ENCODE measurements at regions not wholly inside any gene's neighbourhood (a gene's known extent, or its start where the extent isn't known, plus 50 kb on each side); places are given as distances from the start of the nearest gene placed in this dataset.
"Not testable (repeated sequence)": the region's sequence is repeated elsewhere in the genome, so short reads cannot be mapped to it uniquely, and the experiment has no call there.

DNA sequence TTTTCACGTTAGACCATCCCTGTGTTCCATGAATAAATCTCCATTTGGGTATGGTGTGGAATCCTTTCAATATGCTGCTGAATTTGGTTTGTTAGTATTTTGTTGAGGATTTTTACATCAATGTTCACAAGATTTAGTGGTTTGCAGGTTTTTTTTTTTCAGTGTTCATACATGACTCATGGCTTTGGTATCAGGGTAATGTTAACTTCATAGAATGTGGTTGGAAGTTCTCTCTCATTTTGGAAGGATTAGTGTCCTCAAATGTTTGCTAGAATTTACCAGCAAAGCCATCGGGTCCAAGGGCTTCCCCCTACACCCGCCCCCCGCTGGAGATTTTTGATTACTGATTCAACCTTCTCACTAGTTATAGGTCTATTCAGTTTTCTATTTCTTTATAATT is 398.0 kb downstream of the NXPH1 start:
- peak in 1 of 2 donors; percentile 2 for DNase-seq (ENCODE audit: low read depth in 2 of 2)
- no peak overlapping the region for H3K4me3 ChIP-seq (replicated peaks in 1 of 2; ENCODE audit: low read depth in 2 of 2, low read length in 2 of 2)
- TF ChIP-seq, protein P1, sequence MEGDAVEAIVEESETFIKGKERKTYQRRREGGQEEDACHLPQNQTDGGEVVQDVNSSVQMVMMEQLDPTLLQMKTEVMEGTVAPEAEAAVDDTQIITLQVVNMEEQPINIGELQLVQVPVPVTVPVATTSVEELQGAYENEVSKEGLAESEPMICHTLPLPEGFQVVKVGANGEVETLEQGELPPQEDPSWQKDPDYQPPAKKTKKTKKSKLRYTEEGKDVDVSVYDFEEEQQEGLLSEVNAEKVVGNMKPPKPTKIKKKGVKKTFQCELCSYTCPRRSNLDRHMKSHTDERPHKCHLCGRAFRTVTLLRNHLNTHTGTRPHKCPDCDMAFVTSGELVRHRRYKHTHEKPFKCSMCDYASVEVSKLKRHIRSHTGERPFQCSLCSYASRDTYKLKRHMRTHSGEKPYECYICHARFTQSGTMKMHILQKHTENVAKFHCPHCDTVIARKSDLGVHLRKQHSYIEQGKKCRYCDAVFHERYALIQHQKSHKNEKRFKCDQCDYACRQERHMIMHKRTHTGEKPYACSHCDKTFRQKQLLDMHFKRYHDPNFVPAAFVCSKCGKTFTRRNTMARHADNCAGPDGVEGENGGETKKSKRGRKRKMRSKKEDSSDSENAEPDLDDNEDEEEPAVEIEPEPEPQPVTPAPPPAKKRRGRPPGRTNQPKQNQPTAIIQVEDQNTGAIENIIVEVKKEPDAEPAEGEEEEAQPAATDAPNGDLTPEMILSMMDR (IDR thresholded peaks at IDR 0.05; ENCODE audit: low read depth, low read length), result no peak

DNA sequence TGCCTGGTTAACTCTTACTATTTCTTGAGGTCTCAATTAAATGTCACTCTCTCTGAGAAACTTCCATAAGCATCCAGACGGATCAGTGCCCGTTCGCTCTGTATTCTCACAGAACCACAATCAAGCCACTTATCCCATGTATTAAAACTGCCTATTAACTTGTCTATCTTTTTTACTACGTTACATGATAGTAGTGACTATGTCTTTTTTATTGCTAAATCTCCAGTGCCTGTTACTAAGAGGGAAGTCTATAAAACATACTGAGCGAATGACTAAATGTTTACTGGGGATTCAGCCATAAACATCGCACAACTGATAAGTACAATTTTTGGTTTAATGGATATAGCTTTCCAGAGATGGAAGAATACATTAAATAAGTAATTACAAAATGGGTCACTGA is 399.9 kb downstream of the NXPH1 start:
- H3K4me3 ChIP-seq (replicated peaks in 1 of 2; ENCODE audit: low read depth in 2 of 2, low read length in 2 of 2), result no peak overlapping the region
- DNase-seq (ENCODE audit: low read depth in 2 of 2), result no peak
- TF ChIP-seq, protein P1 (IDR thresholded peaks at IDR 0.05; ENCODE audit: low read depth, low read length), result no peak

DNA sequence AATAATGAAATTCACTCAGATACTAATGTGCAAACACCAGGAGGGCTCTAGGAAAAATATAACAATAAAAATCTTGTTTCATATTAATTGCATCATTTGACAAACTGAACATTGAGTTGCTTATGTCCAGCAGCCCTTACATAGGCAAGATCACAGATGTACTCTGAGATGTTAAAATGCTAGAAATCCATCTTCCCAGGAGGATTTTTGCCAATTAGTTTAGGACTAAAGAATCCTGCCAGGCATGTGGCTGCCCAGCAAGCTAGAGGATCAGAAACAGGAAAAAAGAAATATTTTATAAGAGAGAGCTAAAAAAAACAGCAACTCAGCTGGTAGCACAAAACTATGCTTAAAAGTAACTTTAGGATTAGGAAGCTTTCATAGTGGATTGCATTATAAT is 407.8 kb downstream of the NXPH1 start:
- no peak overlapping the region for H3K4me3 ChIP-seq (replicated peaks in 1 of 2; ENCODE audit: low read depth in 2 of 2, low read length in 2 of 2)
- no peak for DNase-seq (ENCODE audit: low read depth in 2 of 2)
- TF ChIP-seq, protein P1 (IDR thresholded peaks at IDR 0.05; ENCODE audit: low read depth, low read length), result no peak

DNA sequence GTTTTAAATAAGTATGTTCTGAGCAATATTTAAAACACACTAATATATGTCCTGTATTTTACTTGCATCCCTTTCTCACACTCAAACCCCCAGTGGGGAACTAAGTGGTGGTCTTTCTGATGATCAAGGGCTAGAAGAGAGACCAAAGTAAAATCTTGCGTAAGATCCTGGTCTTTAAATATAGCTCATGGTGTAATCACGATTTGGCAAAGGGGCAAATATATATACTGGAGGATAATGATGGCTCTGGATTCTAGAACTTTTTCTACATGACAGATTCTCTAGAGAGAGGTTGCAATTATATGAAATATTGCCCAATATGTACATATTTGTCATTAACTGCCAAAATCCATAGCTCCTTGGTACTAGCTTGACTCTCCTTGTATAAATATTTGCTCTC is 438.3 kb downstream of the NXPH1 start:
- no peak for DNase-seq (ENCODE audit: low read depth in 2 of 2)
- no peak overlapping the region for H3K4me3 ChIP-seq (replicated peaks in 1 of 2; ENCODE audit: low read depth in 2 of 2, low read length in 2 of 2)
- TF ChIP-seq, protein P1 (IDR thresholded peaks at IDR 0.05; ENCODE audit: low read depth, low read length), result no peak

DNA sequence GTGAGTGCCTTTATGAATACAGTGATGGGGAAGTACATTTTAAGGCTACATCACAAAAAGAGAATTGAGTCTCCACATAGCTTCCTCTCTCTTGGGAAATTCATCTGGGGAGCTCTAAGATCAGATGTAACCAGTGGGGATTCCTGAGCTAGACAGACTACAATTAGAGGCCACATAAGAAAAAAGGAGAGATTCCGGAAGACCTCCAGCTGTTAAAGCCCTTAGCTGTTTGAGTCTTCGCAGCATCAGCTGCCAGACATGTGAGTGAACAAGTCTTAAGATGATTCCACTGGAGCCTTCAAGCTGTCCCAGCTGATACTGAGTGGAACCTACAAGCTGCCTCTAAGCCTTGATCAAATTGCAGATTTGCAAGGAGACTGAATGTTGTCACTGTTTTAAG is 448.5 kb downstream of the NXPH1 start:
- no peak overlapping the region for H3K4me3 ChIP-seq (replicated peaks in 1 of 2; ENCODE audit: low read depth in 2 of 2, low read length in 2 of 2)
- DNase-seq (ENCODE audit: low read depth in 2 of 2), result no peak
- TF ChIP-seq, protein P1 (IDR thresholded peaks at IDR 0.05; ENCODE audit: low read depth, low read length), result no peak

DNA sequence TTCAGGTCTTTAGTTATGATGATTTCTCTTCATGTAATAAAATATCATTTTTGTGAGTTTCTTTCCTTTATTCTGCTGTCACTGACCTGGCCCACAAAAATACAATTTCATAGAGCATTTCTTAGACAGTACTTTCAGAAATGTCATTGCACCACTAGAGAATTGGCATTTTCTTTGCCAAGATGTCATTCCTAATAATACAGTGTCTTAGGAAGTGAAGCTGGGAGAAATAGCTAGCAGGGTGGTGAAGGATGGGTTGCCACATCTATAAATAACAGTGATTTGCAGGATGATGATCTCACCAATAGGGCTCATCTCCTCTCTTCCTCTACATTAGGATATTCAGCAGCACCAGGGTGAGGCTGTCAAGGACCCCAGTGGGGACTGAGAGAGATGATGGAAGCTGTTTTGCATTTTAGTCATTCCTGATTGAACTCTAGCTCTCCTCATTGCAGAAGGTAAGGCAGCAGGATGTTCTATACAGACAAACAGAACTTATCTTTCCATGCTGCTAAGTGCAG is 452.1 kb downstream of the NXPH1 start:
- DNase-seq (ENCODE audit: low read depth in 2 of 2), result no peak
- TF ChIP-seq, protein P1 (IDR thresholded peaks at IDR 0.05; ENCODE audit: low read depth, low read length), result no peak
- no peak overlapping the region for H3K4me3 ChIP-seq (replicated peaks in 1 of 2; ENCODE audit: low read depth in 2 of 2, low read length in 2 of 2)

DNA sequence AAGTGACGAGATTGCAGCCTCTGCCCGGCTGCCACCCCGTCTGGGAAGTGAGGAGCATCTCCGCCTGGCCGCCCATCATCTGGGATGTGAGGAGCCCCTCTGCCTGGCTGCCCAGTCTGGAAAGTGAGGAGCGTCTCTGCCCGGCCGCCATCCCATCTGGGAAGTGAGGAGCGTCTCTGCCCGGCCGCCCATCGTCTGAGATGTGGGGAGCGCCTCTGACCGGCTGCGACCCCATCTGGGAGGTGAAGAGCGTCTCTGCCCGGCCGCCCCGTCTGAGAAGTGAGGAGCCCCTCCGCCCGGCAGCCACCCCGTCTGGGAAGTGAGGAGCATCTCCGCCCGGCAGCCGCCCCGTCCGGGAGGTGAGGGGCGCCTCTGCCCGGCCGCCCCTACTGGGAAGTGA is 456.9 kb downstream of the NXPH1 start:
- not testable (repeated sequence) for DNase-seq (ENCODE audit: low read depth in 2 of 2); H3K4me3 ChIP-seq (replicated peaks in 1 of 2; ENCODE audit: low read depth in 2 of 2, low read length in 2 of 2)

Data from cardiac fibroblast (primary cell).